RWPE1 (cell line): ENCODE measurements at regions not wholly inside any gene's neighbourhood (a gene's known extent, or its start where the extent isn't known, plus 50 kb on each side); places are given as distances from the start of the nearest gene placed in this dataset.

Source experiments
- CTCF ChIA-PET: fragments of 350-600 bp; sonication (Branson Sonifier 250); formaldehyde crosslinking; extraction: SDS; loops from one replicate; lab custom pipeline; 2021; lab: Yijun Ruan, JAX
- POLR2A ChIA-PET: fragments of 400-600 bp; formaldehyde crosslinking; extraction: SDS; loops from one replicate; lab custom pipeline; 2020; ENCODE audit warnings: antibody characterized with exemption; ENCODE audit not compliant: low non-redundant PET; lab: Yijun Ruan, JAX
- DNase-seq: peaks from one replicate; pipeline ENCODE4 v3.0.0; 2012; ENCODE audit warnings: low spot score
- H3K27ac ChIP-seq: fragments of 450-650 bp; 2 replicates; pipeline ENCODE4 v1.5.1; 2017
- TF ChIP-seq, protein P1 (sequence below): fragments of 450-650 bp; conservative IDR thresholded peaks from 2 replicates; pipeline ENCODE4 v1.5.1; 2017; ENCODE audit warnings: low read depth, mild to moderate bottlenecking

- POLR2A ChIA-PET: interaction anchor here (0.6 kb wide), 1 partner anchor 900 kb away, joined by 3 read pairs; no protein-coding TSS in a partner anchor
- TF ChIP-seq, protein P1, sequence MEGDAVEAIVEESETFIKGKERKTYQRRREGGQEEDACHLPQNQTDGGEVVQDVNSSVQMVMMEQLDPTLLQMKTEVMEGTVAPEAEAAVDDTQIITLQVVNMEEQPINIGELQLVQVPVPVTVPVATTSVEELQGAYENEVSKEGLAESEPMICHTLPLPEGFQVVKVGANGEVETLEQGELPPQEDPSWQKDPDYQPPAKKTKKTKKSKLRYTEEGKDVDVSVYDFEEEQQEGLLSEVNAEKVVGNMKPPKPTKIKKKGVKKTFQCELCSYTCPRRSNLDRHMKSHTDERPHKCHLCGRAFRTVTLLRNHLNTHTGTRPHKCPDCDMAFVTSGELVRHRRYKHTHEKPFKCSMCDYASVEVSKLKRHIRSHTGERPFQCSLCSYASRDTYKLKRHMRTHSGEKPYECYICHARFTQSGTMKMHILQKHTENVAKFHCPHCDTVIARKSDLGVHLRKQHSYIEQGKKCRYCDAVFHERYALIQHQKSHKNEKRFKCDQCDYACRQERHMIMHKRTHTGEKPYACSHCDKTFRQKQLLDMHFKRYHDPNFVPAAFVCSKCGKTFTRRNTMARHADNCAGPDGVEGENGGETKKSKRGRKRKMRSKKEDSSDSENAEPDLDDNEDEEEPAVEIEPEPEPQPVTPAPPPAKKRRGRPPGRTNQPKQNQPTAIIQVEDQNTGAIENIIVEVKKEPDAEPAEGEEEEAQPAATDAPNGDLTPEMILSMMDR: no peak
- H3K27ac ChIP-seq: no peak overlapping the region
- CTCF ChIA-PET: no interaction called here
- no peak for DNase-seq
Observed at GRCh38 chr6:164924674-164925073, 384.7 kb downstream of the C6orf118 start.

DNA sequence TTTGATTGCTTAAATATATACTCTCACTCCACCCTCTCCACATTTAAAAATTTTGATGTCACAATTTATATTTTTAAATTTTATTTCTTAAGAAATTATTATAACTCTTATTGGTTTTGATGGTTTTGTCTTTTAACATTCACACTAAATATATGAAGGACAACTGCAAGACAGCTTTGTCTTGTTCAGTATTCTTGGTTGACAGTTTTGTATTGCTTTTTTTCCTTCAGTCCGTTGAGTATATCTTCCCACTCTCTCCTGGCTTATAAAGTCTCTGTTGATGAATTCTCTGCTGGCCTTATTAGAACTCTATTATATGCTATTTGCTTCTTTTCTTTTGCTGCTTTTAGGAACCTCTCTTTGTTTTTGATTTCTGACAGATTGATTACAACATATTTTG lies 392.2 kb downstream of the C6orf118 start:
- POLR2A ChIA-PET: no interaction called here
- no peak for DNase-seq
- TF ChIP-seq, protein P1: no peak
- no peak overlapping the region for H3K27ac ChIP-seq
- CTCF ChIA-PET: no interaction called here

DNA sequence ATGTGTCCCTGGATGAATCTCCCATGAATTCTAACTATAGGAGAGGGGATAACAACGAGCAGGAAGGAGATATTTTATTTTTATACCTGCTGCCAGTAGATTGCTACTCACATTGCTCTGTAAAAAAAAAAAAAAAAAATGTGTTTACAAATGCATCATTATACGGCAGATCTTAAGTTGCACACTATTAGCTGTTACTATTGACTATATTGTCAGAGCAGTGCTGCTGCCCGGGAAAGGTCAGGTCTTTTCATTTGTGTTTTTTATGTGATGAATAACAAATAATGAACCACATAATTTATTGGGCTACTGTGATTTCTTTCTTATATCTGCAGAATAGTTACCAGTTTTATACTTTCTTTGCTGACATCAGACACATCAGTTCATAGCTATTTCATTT lies 393.3 kb downstream of the C6orf118 start:
- POLR2A ChIA-PET: no interaction called here
- TF ChIP-seq, protein P1: no peak
- CTCF ChIA-PET: no interaction called here
- no peak overlapping the region for H3K27ac ChIP-seq
- no peak for DNase-seq

GRCh38 chr6:164911873-164912580 lies 397.4 kb downstream of the C6orf118 start:
- no peak for DNase-seq
- TF ChIP-seq, protein P1: no peak
- POLR2A ChIA-PET: no interaction called here
- H3K27ac ChIP-seq: no peak overlapping the region
- CTCF ChIA-PET: interaction anchor here (0.6 kb wide), 2 partner anchors 21 to 1377 kb away, joined by 3 to 8 read pairs; no protein-coding TSS in a partner anchor

DNA sequence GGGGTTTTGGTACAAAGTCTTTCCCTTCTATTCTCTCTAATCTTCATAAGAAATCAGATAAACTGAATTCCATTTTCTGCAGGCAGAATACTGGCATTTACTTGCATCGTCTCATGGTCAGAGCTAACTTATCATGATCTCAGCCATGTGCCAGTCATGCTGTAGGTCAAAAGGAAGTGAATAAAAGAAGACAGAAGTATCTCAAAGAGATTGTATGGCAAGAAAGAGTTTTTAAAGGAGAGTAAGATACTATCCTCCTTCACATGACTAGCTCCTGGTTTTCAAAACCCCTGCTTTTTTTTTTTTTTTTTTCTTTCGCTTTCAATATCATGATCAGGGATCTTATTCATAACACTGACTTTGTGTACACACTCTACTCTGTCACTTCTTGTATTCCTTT lies 398.3 kb downstream of the C6orf118 start:
- H3K27ac ChIP-seq: no peak overlapping the region
- ChIA-PET POLR2A (interaction anchor here (0.6 kb wide), 1 partner anchor 1339 kb away, joined by 5 read pairs; no protein-coding TSS in a partner anchor), CTCF (interaction anchor here (0.6 to 0.9 kb wide), 3 partner anchors 18 to 948 kb away, joined by 3 to 4 read pairs (median 4); no protein-coding TSS in a partner anchor)
- no peak for DNase-seq
- TF ChIP-seq, protein P1: no peak

- ChIA-PET CTCF (no interaction called here), POLR2A (no interaction called here)
- DNase-seq: no peak
- no peak overlapping the region for H3K27ac ChIP-seq
- TF ChIP-seq, protein P1: no peak
Observed at GRCh38 chr6:164906766-164907165, 402.6 kb downstream of the C6orf118 start.
